Liver (tissue), 8 donors: ENCODE measurements at regions not wholly inside any gene's neighbourhood (a gene's known extent, or its start where the extent isn't known, plus 50 kb on each side); places are given as distances from the start of the nearest gene placed in this dataset.

Source experiments
- DNase-seq: peaks from one replicate; pipeline ENCODE4 v3.0.0-alpha.2; 2017; ENCODE audit warnings: low spot score
- H3K27ac ChIP-seq, 2 donors: one replicate each; pipeline ENCODE4 v1.7.0; 2013; ENCODE audit warnings: inconsistent platforms in 2 of 2, low read length in 2 of 2, control low read depth in 1 of 2, low read depth in 1 of 2, mild to moderate bottlenecking in 1 of 2
- H3K27me3 ChIP-seq, 4 donors: one replicate each; pipeline versions ENCODE4 v1.6.1 to v1.7.0; 2013; ENCODE audit warnings: low read length in 3 of 4, inconsistent platforms in 1 of 4, mild to moderate bottlenecking in 1 of 4, moderate library complexity in 1 of 4; ENCODE audit not compliant: control insufficient read depth in 4 of 4, insufficient read depth in 4 of 4
- H3K36me3 ChIP-seq, 4 donors: one replicate each; pipeline versions ENCODE4 v1.6.1 to v1.7.0; 2013; ENCODE audit warnings: low read length in 3 of 4, mild to moderate bottlenecking in 3 of 4, low read depth in 1 of 4, moderate library complexity in 1 of 4; ENCODE audit not compliant: control insufficient read depth in 4 of 4, insufficient read depth in 3 of 4
- H3K4me1 ChIP-seq, 4 donors: one replicate each; pipeline versions ENCODE4 v1.6.1 to v1.7.0; 2013; ENCODE audit warnings: low read length in 3 of 4, mild to moderate bottlenecking in 3 of 4, moderate library complexity in 1 of 4; ENCODE audit not compliant: control insufficient read depth in 4 of 4, insufficient read depth in 4 of 4
- H3K4me3 ChIP-seq, 3 donors: one replicate each; pipeline versions ENCODE4 v1.6.1 to v1.7.0; 2013; ENCODE audit warnings: low read length in 3 of 3, control low read depth in 1 of 3, low read depth in 1 of 3, mild to moderate bottlenecking in 1 of 3
- H3K9ac ChIP-seq, 2 donors: one replicate each; pipeline ENCODE4 v1.7.0; 2013; ENCODE audit warnings: low read length in 2 of 2, mild to moderate bottlenecking in 2 of 2, moderate library complexity in 2 of 2, control low read depth in 1 of 2, low read depth in 1 of 2
- H3K9me3 ChIP-seq, 4 donors: one replicate each; pipeline versions ENCODE4 v1.6.1 to v1.7.0; 2013; ENCODE audit warnings: low read length in 3 of 4; ENCODE audit not compliant: control insufficient read depth in 4 of 4
- EGR1 ChIP-seq, 2 donors: IDR thresholded peaks; 2 replicates each; pipeline ENCODE4 v1.6.1; 2016 to 2018; ENCODE audit warnings: antibody characterized with exemption in 2 of 2, low read depth in 2 of 2
- FOXA1 ChIP-seq: IDR thresholded peaks from 2 replicates; pipeline ENCODE4 v1.6.1; 2016; ENCODE audit warnings: antibody characterized with exemption
- FOXA2 ChIP-seq: IDR thresholded peaks from 2 replicates; pipeline ENCODE4 v1.6.1; 2016; ENCODE audit warnings: antibody characterized with exemption
- GABPA ChIP-seq, 2 donors: IDR thresholded peaks in 1 of 2; conservative IDR thresholded peaks in 1 of 2; 2 replicates each; pipeline ENCODE4 v1.6.1; 2016; ENCODE audit warnings: antibody characterized with exemption in 2 of 2, mild to moderate bottlenecking in 1 of 2, moderate library complexity in 1 of 2
- HNF4A ChIP-seq, 2 donors: conservative IDR thresholded peaks; 2 replicates each; pipeline ENCODE4 v1.6.1; 2016; ENCODE audit warnings: antibody characterized with exemption in 2 of 2, mild to moderate bottlenecking in 2 of 2
- HNF4G ChIP-seq: IDR thresholded peaks from 2 replicates; pipeline ENCODE4 v1.6.1; 2016; ENCODE audit warnings: antibody characterized with exemption
- JUND ChIP-seq, 2 donors: IDR thresholded peaks; 2 replicates each; pipeline ENCODE4 v1.6.1; 2016; ENCODE audit warnings: antibody characterized with exemption in 2 of 2
- NR2F2 ChIP-seq: IDR thresholded peaks from 2 replicates; pipeline ENCODE4 v1.6.1; 2016; ENCODE audit warnings: antibody characterized with exemption
- RAD21 ChIP-seq, 2 donors: IDR thresholded peaks; 2 replicates each; pipeline ENCODE4 v1.6.1; 2016; ENCODE audit warnings: antibody characterized with exemption in 2 of 2, mild to moderate bottlenecking in 2 of 2
- RXRA ChIP-seq, 2 donors: IDR thresholded peaks; 2 replicates each; pipeline ENCODE4 v1.6.1; 2017 to 2018; ENCODE audit warnings: antibody characterized with exemption in 2 of 2, mild to moderate bottlenecking in 1 of 2
- SP1 ChIP-seq: IDR thresholded peaks from 2 replicates; pipeline ENCODE4 v1.6.1; 2018; ENCODE audit warnings: antibody characterized with exemption, mild to moderate bottlenecking
- TAF1 ChIP-seq: conservative IDR thresholded peaks from 2 replicates; pipeline ENCODE4 v1.6.1; 2016; ENCODE audit warnings: antibody characterized with exemption, mild to moderate bottlenecking
- YY1 ChIP-seq: IDR thresholded peaks from 2 replicates; pipeline ENCODE4 v1.6.1; 2016; ENCODE audit warnings: antibody characterized with exemption, mild to moderate bottlenecking
- WGBS: extraction: QIAGEN DNeasy Blood & Tissue Kit; methylation state at CpG from one replicate; pipeline ENCODE4 v1.1.7; 2013; 5-methylcytosine and 5-hydroxymethylcytosine counted together
- TF ChIP-seq, protein P1 (sequence below): IDR thresholded peaks from 2 replicates; pipeline ENCODE4 v1.6.1; 2016; ENCODE audit warnings: antibody characterized with exemption
- TF ChIP-seq, protein P2 (sequence below): IDR thresholded peaks from 2 replicates; pipeline ENCODE4 v1.6.1; 2016; ENCODE audit warnings: antibody characterized with exemption
- TF ChIP-seq, protein P3 (sequence below): IDR thresholded peaks from 2 replicates; pipeline ENCODE4 v1.6.1; 2016; ENCODE audit warnings: antibody characterized with exemption
- TF ChIP-seq, protein P4 (sequence below): fragments of 150-350 bp; IDR thresholded peaks from 2 replicates; pipeline ENCODE4 v1.5.1; 2017; ENCODE audit warnings: improper control_type of control experiment, low read depth, low read length; ENCODE audit not compliant: missing input control
- TF ChIP-seq, protein P5 (sequence below): IDR thresholded peaks from 2 replicates; pipeline ENCODE4 v1.6.1; 2016; ENCODE audit warnings: antibody characterized with exemption, mild to moderate bottlenecking
- donor health status: healthy.
- donor health status: healthy.
- donor health status: healthy.
- donor health status: healthy.
- donor health status: healthy.

DNA sequence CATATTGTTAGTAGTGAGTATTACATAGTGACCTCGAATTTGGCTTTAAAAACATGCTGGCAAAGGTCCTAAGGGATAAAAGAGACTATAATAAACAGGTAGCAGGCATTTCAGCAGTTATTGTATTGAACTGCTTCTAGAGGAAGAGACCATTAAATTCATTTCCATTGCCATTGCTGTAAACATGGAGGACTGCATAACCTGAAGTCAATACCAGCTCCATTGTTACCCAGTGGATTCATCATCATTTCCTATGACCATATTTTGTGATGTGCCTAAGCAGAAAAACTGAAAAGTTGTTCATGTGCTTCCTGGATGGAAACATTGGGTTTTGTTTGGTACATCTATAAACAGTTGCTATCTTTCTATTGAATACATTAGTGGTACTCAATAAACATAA lies 482.5 kb upstream of the UBE2E2 start:
- Histone ChIP-seq H3K9ac (no peak overlapping the region), H3K9me3 (no peaks in the 10 kb centered on the region), H3K27me3 (no peaks in the 10 kb centered on the region), H3K36me3 (no peaks in the 10 kb centered on the region), H3K27ac (no peak overlapping the region), H3K4me3 (no peak overlapping the region), H3K4me1 (no peaks in the 10 kb centered on the region)
- no peak for TF ChIP-seq HNF4G
- TF ChIP-seq, protein P1, sequence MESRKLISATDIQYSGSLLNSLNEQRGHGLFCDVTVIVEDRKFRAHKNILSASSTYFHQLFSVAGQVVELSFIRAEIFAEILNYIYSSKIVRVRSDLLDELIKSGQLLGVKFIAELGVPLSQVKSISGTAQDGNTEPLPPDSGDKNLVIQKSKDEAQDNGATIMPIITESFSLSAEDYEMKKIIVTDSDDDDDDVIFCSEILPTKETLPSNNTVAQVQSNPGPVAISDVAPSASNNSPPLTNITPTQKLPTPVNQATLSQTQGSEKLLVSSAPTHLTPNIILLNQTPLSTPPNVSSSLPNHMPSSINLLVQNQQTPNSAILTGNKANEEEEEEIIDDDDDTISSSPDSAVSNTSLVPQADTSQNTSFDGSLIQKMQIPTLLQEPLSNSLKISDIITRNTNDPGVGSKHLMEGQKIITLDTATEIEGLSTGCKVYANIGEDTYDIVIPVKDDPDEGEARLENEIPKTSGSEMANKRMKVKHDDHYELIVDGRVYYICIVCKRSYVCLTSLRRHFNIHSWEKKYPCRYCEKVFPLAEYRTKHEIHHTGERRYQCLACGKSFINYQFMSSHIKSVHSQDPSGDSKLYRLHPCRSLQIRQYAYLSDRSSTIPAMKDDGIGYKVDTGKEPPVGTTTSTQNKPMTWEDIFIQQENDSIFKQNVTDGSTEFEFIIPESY = no peak
- DNase-seq = no peak
- WGBS = 22% methylated on average over 1 of the region's 1 CpG

DNA sequence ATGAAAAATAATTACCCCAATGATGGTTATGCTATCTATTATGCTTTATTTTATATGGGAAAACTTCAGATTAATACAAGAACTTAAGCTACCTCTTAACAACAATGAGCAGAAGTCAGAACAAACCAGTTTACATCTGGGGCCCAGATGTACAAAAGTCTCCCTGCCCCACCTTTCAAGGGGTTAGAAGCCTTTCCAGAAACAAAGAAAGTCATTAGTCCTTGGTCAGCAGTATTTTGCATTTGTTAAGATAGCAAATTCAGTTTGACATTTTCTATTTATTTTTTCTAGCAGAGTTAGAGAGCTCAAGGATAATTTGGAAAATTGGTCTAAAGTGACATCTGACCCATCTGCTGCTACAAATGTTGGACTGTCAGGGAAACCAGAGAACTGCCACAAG lies 478.7 kb upstream of the UBE2E2 start:
- no peaks in the 10 kb centered on the region for H3K9me3 ChIP-seq
- no peak for DNase-seq
- no peaks in the 10 kb centered on the region for H3K4me1 ChIP-seq
- H3K9ac ChIP-seq = no peak overlapping the region
- no peaks in the 10 kb centered on the region for H3K36me3 ChIP-seq
- H3K27ac ChIP-seq = no peak overlapping the region
- TF ChIP-seq NR2F2 (no peak), FOXA1 (no peak), RAD21 (IDR thresholded peaks at IDR 0.05) (no peak), GABPA (IDR thresholded peaks at IDR 0.05 in 1 of 2, conservative IDR thresholded peaks at IDR 0.05 in 1 of 2) (no peak), RXRA (IDR thresholded peaks at IDR 0.05) (no peak), HNF4A (conservative IDR thresholded peaks at IDR 0.05) (no peak), TAF1 (no peak), EGR1 (IDR thresholded peaks at IDR 0.05; ENCODE audit: low read depth in 2 of 2) (no peak), JUND (IDR thresholded peaks at IDR 0.05) (no peak), SP1 (no peak), FOXA2 (no peak), YY1 (no peak), HNF4G (no peak)
- TF ChIP-seq, protein P2, sequence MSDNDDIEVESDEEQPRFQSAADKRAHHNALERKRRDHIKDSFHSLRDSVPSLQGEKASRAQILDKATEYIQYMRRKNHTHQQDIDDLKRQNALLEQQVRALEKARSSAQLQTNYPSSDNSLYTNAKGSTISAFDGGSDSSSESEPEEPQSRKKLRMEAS = no peak
- TF ChIP-seq, protein P1 = no peak
- TF ChIP-seq, protein P3, sequence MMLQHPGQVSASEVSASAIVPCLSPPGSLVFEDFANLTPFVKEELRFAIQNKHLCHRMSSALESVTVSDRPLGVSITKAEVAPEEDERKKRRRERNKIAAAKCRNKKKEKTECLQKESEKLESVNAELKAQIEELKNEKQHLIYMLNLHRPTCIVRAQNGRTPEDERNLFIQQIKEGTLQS = no peak
- TF ChIP-seq, protein P4, sequence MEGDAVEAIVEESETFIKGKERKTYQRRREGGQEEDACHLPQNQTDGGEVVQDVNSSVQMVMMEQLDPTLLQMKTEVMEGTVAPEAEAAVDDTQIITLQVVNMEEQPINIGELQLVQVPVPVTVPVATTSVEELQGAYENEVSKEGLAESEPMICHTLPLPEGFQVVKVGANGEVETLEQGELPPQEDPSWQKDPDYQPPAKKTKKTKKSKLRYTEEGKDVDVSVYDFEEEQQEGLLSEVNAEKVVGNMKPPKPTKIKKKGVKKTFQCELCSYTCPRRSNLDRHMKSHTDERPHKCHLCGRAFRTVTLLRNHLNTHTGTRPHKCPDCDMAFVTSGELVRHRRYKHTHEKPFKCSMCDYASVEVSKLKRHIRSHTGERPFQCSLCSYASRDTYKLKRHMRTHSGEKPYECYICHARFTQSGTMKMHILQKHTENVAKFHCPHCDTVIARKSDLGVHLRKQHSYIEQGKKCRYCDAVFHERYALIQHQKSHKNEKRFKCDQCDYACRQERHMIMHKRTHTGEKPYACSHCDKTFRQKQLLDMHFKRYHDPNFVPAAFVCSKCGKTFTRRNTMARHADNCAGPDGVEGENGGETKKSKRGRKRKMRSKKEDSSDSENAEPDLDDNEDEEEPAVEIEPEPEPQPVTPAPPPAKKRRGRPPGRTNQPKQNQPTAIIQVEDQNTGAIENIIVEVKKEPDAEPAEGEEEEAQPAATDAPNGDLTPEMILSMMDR = no peak
- TF ChIP-seq, protein P5, sequence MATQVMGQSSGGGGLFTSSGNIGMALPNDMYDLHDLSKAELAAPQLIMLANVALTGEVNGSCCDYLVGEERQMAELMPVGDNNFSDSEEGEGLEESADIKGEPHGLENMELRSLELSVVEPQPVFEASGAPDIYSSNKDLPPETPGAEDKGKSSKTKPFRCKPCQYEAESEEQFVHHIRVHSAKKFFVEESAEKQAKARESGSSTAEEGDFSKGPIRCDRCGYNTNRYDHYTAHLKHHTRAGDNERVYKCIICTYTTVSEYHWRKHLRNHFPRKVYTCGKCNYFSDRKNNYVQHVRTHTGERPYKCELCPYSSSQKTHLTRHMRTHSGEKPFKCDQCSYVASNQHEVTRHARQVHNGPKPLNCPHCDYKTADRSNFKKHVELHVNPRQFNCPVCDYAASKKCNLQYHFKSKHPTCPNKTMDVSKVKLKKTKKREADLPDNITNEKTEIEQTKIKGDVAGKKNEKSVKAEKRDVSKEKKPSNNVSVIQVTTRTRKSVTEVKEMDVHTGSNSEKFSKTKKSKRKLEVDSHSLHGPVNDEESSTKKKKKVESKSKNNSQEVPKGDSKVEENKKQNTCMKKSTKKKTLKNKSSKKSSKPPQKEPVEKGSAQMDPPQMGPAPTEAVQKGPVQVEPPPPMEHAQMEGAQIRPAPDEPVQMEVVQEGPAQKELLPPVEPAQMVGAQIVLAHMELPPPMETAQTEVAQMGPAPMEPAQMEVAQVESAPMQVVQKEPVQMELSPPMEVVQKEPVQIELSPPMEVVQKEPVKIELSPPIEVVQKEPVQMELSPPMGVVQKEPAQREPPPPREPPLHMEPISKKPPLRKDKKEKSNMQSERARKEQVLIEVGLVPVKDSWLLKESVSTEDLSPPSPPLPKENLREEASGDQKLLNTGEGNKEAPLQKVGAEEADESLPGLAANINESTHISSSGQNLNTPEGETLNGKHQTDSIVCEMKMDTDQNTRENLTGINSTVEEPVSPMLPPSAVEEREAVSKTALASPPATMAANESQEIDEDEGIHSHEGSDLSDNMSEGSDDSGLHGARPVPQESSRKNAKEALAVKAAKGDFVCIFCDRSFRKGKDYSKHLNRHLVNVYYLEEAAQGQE = no peak
- H3K27me3 ChIP-seq = no peaks in the 10 kb centered on the region
- H3K4me3 ChIP-seq = no peak overlapping the region
